Stimulated activated CD4-positive, alpha-beta T cell treated with anti-CD3 and anti-CD28 coated beads, Interleukin-15, amount 100 ng/mL, for 48 hours (primary cell): ENCODE measurements at regions not wholly inside any gene's neighbourhood (a gene's known extent, or its start where the extent isn't known, plus 50 kb on each side); places are given as distances from the start of the nearest gene placed in this dataset.
A peak's percentile ranks its signal among the peaks of the same experiment; 100 is the strongest.
"Not testable (repeated sequence)": the region's sequence is repeated elsewhere in the genome, so short reads cannot be mapped to it uniquely, and the experiment has no call there.

ENCODE experiments used
- DNase-seq, 2 donors: peaks; one replicate each; pipeline ENCODE4 v3.0.0-alpha.2; 2020; ENCODE audit warnings: low read depth in 2 of 2

- DNase-seq: peak; percentile 41 to 47
These were observed 60.8 kb upstream of the NAMPT start for GRCh38 chr7:106345421-106346166.

DNA sequence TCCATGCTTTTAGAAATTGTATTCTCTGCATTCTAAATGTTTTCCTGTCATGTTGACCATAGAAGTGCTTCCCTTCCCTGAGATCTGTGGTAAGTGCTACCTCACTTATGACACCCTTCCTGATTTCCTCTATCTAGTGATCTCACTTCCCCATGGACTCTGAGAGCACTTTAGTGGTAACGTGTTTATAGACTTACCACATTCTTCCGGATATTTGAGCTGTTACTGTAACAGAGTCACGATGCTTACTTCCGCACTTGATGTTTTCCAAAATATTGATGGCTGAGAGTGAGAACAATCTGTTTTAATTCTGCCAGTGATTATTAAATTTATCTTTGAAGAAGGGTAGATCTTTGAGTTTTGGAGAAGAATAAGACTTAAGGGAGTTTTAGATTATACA, 60.1 kb upstream of the NAMPT start:
- DNase-seq: no peak

GRCh38 chr7:106344211-106344610, 59.4 kb upstream of the NAMPT start:
- no peak for DNase-seq

GRCh38 chr7:106342049-106342448, 57.3 kb upstream of the NAMPT start:
- not testable (repeated sequence) for DNase-seq

GRCh38 chr7:106340247-106340596, 55.4 kb upstream of the NAMPT start:
- DNase-seq: not testable (repeated sequence)

GRCh38 chr7:106339513-106340246, 54.9 kb upstream of the NAMPT start:
- DNase-seq: no peak

- no peak for DNase-seq
These were observed 53.0 kb upstream of the NAMPT start for GRCh38 chr7:106337754-106338153.

- no peak for DNase-seq
These were observed 51.0 kb upstream of the NAMPT start for GRCh38 chr7:106335814-106336213.
